GM19397 (cell line): ENCODE measurements at regions not wholly inside any gene's neighbourhood (a gene's known extent, or its start where the extent isn't known, plus 50 kb on each side); places are given as distances from the start of the nearest gene placed in this dataset.
"Not testable (repeated sequence)": the region's sequence is repeated elsewhere in the genome, so short reads cannot be mapped to it uniquely, and the experiment has no call there.

Source experiments
- ATAC-seq: cut with Tn5 transposase; IDR thresholded peaks from one replicate; pipeline ENCODE4 v1.9.1; 2021; ENCODE audit warnings: mild to moderate bottlenecking, moderate library complexity; ENCODE audit not compliant: unreplicated experiment

GRCh38 chr1:31510853-31511789 lies 65.2 kb upstream of the TINAGL1 start:
- ATAC-seq = no peak

- no peak for ATAC-seq
These were observed 64.3 kb upstream of the TINAGL1 start for GRCh38 chr1:31511848-31512615.

GRCh38 chr1:31514117-31514516 lies 62.2 kb upstream of the TINAGL1 start:
- no peak for ATAC-seq

- ATAC-seq = no peak
These were observed 61.1 kb upstream of the TINAGL1 start for GRCh38 chr1:31515056-31515775.

GRCh38 chr1:31515936-31516335 lies 60.4 kb upstream of the TINAGL1 start:
- no peak for ATAC-seq

- ATAC-seq = no peak
These were observed 59.0 kb upstream of the TINAGL1 start for GRCh38 chr1:31517301-31517700.

GRCh38 chr1:31517986-31518385 lies 58.3 kb upstream of the TINAGL1 start:
- ATAC-seq = not testable (repeated sequence)

- ATAC-seq = no peak
These were observed 54.4 kb upstream of the TINAGL1 start for GRCh38 chr1:31521761-31522555.

- no peak for ATAC-seq
These were observed 53.8 kb upstream of the TINAGL1 start for GRCh38 chr1:31522556-31522845.

- no peak for ATAC-seq
These were observed 53.3 kb upstream of the TINAGL1 start for GRCh38 chr1:31523012-31523411.

GRCh38 chr1:31523769-31524168 lies 52.5 kb upstream of the TINAGL1 start:
- ATAC-seq = no peak

- no peak for ATAC-seq
These were observed 52.0 kb upstream of the TINAGL1 start for GRCh38 chr1:31524186-31524901.
